SKM-1 (cell line): ENCODE measurements at regions not wholly inside any gene's neighbourhood (a gene's known extent, or its start where the extent isn't known, plus 50 kb on each side); places are given as distances from the start of the nearest gene placed in this dataset.
"Not testable (repeated sequence)": the region's sequence is repeated elsewhere in the genome, so short reads cannot be mapped to it uniquely, and the experiment has no call there.

Experiments used
- DNase-seq: peaks from one replicate; lab custom pipeline; 2025; ENCODE audit not compliant: unreplicated experiment; lab: John Stamatoyannopoulos, UW

DNA sequence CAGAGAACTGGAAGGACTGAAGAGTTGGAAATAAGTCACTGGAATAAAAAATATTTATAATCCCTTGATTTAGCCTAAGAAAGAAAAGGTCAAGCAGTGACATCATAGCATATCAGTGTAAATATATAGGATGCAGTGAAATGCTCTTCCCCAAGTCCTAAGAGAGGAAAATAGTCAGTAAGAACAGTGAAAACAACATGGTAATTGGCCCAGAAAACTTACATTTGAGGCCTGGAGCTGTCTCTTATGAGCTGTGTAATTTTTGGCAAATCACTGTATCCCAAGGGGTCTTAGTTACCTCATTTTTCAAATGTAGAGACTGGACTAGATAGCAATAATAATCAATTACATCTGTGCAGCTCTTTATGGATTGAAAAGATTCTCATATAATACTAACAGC is 255.7 kb upstream of the AR start:
- no peak for DNase-seq

DNA sequence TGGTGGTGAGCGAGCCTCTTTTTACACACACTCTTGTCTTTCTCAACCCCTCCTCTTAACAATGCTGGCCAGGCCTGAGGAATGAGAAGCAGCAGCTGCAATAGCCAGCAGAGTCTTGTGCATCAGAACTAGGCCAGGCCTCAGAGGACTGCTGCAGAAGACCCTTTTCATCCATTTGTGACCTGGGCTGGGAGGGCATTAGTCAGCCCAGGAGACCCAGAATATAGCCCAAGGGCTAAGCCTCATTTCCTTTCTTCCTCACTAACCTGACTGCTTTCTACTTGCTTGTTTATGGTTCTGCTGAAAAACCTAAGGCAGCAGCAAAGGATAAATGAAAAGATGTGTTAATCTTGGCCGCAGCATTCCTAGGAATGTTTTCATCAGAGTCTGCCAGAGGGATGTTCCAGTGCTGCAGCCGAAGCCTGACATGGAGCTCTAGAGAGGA is 254.7 kb upstream of the AR start:
- no peak for DNase-seq

DNA sequence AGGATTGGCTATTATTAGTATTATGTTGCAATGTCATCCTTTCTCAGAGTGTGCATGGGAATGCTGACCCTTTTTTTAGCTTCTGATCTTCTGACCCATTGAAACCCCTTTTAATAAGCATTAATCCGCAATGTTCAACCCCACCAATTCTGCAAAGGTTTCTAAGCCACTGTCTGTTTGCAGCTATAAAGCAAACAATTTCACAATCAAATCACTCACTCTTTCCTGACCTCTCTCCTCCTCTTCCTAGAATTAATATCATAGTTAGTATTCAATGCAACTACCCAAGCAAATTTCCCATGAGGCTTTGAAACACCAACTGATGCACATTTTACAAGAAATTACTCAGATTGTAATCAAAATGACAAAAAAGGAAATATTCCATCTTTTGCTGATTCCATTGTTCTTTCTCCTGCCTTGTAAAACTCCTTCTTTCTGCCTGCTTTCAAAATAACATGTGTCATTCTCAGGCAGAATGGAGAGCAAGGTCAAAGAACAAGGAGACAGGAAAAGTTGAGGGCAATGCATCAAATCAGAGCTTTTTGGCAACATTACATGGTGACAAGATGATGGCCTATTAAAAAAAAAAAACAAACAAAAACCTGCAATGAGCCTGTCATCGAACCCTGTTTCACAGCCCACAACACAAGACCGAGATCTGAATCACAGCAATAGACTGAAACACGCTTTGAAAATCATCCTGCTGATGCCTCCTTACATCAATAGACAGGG is 253.2 kb upstream of the AR start:
- no peak for DNase-seq

DNA sequence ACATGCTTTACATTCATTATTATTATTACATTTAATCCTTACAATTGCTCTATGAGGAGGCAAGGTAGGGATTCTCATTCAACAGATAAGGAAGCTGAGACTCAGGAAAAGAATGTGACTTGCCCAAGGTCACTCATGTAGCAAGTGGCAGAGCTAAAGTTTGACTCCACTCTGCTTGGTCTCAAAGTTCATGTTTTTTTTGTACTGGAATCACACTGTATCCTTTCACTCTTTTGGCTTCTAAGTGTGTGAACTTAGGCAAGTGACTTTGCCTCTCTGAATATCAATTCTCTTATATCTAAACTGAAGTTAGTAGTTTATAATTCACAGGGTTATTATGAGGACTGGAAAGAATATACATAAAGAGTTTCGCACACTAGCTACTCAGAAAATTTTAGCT is 247.9 kb upstream of the AR start:
- no peak for DNase-seq

DNA sequence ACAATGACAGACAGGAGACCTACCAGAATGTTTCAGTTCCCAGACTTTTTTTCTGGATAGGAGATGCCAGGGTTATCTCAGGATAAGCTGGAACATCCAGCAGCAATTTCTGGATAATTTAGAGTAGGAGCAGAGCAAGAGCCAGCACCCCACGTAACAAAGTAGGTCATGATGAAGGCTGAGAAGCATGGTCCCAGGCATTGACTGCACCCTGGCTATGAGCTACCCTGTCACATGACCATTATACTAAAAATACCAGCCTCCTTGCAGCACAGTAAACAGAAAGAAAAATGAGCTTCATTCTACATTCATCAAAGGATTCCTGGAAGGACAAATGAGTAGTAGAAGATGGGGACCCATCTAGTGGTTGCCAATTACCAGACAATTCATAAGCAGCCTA is 247.4 kb upstream of the AR start:
- no peak for DNase-seq

DNA sequence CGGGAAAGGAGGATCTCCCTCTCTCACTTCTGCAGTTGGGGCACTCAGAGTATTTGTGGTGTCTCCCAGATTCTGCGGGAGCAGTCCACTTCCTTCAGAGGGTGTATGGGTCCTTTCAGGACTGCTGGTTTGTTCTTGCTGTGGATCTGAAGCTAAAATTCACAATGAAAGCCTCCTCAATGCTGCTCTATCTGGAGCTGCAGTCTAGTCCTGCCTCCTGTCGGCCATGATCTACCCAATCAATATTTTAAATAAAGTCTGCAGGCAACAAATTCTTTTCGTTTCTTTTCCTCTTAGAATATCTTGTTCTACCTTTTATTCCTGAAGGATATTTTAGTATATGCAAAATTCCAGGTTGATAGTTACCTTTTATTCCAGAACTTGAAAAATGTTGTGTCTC is 226.1 kb upstream of the AR start:
- no peak for DNase-seq

DNA sequence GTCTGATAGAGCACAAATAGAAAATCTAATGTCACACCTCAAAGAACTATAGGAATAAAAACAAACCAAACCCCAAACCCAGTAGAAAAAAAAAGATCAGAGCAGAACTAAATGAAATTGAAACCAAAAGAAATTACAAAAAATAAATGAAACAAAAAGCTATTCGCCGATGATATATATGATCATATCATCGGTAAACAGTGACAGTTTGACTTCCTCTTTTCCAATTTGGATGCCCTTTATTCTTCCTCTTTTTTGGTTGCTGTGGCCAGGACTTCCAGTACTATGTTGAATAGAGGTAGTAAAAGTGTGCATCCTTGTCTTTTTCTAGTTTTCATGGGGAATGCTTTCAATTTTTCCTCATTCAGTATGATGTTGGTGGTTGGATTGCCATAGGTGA is 215.3 kb upstream of the AR start:
- DNase-seq = no peak

DNA sequence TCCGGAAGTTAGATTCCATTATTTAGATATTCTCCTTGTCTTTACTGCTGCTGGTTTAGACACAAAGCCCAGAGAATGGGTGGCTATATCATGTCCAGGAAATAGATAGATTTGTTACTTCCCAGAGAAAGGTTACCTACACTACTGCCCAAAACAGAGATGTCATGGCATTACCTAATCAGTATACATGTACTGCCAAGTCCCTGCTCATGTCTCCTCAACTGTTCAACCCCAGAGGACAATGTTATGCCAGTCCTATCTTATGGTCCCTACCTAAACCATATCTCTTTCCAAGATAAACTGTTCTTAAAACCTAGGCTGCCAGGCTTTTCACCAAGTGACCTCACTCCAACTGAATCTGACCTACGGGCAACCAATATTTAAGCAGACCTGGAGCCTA is 209.5 kb upstream of the AR start:
- DNase-seq = no peak

DNA sequence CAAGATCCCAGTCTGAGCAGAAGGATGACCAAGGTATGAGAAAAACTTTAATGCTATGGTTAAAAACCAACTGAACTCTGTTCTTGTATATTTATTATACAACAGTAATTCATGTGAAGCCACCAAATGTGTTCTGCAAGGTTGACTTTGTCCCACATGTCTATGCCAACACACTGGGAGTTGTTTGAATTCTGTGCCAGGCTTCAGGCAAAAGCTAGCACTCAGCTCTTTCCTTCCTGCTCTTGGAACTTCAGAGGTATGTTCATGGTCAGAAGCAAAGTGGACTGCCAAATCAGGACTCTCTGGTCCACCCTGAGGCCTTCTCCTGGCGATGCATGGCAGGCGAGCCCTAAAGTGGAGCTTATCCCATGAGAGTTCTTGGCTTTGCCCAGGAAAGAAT is 205.6 kb upstream of the AR start:
- no peak for DNase-seq

DNA sequence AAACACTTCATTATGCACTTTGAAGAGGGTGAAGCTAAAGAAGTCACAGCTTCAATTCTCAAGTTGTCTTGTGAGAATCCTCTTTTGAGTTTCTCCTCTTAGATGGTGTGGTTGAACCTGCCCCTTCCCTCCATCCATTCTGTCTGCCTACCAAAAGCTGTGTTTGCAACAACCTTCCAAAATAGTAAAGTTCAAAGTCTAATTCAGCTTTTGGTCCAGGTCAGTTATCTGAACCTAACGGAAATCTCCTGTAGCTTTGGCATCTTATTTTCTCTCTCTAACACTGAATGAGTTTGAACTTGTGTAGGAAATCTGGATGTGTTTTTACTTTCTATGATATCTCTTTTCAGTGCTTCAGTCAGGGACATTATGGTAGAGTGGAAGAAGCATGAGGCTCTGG is 201.7 kb upstream of the AR start:
- no peak for DNase-seq

DNA sequence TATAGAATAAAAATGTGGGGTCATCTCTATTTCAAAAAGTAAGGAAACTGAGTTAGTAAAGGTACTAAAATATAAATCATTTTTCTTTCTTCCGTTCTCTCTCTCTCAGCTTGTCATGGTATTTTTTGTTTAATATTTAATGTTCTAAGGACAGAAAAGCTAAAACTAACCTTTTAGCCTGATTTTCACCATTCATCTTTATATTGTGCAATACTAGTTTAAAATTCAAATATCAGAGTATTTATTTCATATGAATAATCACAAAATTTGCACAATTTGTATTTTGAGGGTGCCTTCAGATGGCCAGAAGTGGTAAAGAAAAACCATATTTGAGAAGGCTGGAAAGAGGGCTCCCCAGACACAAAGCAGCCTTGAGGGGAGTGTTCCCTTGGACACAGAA is 197.6 kb upstream of the AR start:
- no peak for DNase-seq

DNA sequence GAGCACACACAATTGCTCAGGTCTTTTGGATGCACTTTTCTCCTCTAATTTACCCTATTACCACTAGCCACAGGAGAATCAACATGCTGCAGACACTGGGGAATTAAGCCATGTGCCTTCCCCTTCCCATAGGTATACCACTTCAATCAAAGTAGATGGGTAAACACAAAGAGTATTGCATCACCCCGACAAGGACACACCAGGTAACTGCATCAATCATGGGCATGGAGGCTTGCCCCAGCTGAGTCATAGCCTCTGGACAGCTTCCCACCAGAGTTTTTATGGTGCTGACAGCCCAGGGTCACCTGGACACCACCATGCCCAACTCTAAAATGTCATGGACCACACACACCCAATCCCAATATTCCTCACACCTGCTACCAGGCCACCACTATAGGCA is 197.2 kb upstream of the AR start:
- no peak for DNase-seq

DNA sequence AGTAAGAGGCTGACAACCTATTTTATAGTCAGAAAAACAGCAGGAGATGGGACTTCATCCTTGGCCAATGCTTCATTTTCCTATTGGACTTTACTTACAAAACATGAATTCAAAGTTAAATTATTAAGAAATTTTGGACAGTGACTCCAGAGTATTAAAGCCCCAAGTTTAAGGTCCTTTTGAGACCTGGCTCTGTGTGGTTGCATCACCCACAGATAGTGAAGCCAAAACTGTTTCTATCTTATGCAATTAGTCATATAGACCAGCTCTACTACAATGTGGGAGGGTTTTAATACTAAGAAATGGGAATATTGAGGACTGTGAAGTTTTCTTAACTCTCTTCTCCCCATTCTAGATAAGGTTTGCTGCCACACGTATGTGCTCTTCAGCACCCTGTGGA is 196.7 kb upstream of the AR start:
- no peak for DNase-seq

DNA sequence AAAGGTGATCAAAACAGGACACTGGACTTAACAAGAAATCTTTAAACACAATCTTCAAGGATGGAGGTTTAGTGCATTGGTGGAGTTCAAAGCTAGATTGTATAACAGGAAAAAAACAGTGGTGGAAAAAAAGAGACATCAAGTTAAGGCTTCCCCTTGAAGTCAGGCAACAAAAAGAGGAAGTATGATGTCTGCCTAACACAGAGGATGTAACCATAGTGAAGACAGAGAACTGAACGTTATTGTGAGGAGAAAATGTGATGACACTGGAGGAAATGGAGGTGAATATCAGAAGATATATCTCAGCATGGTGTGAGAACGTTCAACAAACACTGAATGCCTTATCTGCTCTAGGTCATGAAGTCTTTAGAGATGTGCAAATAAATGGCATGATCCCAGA is 192.4 kb upstream of the AR start:
- peak; percentile 3 for DNase-seq

DNA sequence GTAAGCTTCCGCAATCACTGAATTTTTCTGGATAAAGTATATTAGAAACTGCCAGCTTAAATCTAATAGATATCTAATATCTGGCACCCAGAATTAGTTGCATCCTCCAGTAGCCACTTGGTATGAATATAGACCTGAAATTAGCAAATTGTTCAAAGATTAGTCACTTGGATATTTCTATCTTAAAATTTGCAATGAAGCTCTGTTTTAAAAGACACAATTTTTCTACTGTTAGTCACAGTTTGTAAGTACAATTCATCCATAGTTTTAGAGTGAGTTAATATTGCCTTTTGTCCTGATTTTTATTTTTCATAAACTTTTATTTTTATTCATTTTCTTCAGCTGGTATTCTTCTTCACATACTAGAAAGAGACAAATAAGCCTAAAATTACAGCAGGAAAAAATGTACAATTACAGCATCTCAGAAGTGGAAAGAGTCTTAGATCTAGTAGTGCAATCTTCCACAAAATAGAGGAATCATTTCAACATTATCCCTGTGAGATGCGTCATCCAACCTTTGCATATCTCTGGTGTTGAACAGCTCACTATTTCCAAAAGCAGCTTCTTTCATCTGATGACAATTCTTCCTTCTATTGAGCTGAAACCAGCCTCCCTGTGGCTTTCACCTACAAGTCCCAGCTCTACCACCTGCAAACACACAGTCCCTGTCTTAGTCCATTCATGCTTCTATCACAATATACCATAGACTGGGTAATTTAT is 190.0 kb upstream of the AR start:
- no peak for DNase-seq

DNA sequence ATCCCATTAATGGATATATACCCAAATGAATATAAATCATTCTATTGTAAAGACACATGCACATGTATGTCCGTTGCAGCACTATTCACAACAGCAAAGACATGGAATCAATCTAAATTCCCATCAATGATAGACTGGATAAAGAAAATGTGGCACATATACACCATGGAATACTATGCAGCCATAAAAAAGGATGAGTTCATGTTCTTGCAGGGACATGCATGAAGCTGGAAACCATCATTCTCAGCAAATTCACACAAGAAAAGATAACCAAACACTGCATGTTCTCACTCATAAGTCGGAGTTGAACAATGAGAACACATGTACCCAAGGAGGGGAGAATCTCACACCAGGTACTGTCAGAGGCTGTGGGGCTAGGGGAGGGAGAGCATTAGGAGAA is 182.6 kb upstream of the AR start:
- DNase-seq = not testable (repeated sequence)

DNA sequence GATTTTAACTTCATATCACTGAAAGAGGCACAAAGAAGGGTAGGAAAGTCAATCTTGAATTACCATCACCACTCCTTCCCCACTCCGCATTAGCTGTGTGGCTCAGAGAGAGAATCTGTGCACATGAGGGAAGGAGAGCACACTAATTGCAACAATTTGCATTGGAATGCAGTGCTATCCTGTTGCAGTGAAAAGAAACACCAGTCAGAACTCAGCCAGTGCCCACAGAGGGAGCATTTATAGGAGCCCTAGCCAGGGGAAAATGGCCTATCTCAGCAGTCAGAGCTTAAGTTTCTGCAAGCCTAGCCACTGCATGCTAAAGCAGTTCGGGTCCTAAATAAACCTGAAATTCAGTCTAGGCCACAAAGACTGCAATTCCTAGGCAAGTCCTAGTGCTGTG is 159.4 kb upstream of the AR start:
- DNase-seq = no peak

DNA sequence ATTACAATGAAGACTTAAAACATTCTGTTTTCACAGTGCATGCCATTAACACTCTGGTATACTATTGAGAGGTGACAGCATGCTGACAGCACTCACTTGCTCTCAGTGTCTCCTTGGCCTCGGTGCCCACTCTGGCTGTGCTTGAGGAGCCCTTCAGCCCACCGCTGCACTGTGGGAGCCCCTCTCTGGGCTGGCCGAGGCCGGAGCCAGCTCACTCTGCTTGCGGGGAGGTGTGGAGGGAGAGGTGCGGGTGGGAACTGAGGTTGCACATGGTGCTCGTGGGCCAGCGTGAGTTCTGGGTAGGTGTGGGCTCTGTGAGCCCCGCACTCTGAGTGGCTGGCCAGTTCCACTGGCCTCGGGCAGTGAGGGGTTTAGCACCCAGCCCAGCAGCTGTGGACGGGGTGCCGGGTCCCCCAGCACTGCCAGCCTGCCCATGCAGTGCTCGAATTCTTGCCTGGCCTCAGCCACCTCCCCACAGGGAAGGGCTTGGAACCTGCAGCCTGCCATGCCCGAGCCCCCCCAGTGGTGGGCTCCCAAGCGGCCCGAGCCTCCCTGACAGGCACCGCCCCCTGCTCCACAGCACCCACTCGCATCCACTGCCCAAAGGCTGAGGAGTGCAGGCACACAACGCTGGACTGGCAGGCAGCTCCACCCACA is 135.3 kb upstream of the AR start:
- no peak for DNase-seq

DNA sequence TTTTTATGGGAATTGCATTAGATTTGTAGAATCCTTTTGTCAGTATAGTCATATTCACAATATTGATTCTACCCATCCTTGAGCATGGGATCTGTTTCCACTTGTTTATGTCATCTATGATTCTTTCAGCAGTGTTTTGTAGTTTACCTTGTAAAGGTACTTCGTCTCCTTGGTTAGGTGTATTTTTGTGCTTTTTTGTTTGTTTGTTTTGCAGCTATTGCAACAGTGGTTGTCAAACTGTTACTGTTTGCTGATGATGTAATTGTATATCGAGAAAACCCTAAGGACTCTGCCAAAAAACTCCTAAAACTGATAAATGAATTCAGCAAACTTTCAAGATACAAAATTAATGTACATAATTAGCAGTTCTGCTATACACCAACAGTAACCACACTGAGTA is 127.9 kb upstream of the AR start:
- no peak for DNase-seq

DNA sequence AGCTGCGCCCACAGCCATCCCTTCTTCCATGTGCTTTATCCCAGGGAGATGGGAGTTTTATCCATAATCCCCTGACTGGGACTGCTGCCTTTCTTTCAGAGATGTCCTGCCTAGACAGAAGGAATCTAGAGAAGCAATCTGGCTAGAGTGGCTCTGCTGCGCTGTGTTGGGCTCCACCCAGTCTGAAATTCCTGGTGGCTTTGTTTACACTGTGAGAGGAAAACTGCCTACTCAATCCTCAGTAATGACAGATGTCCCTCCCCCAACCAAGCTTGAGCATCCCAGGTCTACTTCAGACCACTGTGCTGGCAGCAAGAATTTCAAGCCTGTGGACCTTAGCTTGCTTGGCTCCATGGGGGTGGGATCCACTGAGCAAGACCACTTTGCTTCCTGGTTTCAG is 116.9 kb upstream of the AR start:
- no peak for DNase-seq

DNA sequence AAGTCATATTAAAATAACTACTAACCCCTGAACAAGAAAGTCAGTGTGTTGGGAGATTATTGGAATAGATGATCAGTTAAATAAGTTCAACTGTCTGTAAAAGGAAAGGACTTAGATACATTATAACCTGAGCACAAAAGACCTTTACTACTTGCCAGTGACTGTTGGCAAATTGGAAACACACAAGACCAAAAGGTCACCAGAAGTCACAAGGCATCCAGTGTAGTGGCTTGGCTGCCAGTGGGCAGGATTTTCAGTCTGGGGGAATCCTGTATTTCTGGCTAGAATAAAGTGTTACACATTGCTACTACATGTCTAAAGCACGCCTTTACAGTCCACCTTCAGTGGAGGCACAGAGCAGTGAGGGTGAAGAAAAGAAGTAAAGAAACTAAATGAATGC is 108.3 kb upstream of the AR start:
- DNase-seq = no peak

DNA sequence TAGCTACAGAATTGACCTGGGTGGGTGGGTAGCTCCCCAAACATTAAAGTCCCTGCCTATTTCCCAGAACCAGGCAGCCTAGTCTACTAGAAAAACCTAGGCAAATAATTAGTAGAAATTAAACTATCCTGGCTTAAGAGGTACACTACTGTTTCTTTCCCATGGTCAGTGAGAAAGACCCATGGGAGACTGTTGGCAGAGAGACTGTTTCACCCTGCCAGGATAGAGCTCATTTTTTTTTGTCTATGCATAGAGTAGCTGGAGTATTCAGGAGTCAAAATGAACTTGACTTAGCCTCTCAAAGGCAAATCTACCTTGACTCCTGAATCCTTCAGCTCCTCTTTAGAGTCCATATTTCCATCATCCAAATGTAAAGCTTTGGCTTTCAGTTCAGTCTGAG is 107.0 kb upstream of the AR start:
- no peak for DNase-seq
